ENCODE measurements at regions not wholly inside any gene's neighbourhood (a gene's known extent, or its start where the extent isn't known, plus 50 kb on each side); places are given as distances from the start of the nearest gene placed in this dataset.

DNA sequence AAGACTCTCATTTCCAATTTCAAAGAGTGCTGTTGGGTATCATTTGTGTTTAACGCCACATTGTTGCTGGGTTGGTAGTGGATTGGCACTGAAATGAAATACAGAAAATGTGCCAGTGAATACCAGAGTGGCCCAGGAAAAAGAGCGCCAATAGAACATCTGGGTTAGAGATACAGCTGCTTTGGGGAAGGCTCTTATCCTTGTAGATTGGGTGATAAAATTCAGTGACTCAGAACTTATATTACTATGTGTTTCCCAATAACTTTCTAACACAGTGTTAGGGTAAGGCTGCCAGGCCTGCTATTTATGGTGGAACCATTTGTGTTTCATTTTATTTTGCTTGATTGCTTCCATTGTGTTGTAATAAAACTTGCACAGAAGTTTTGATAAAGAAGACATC, 168.2 kb upstream of the SSTR1 start (continued):
- TF ChIP-seq ETV6 (CRISPR knock-in tag; IDR thresholded peaks at IDR 0.05) (no peak), SMAD4 (CRISPR knock-in tag; IDR thresholded peaks at IDR 0.05) (no peak), SP1 (CRISPR knock-in tag; conservative IDR thresholded peaks at IDR 0.05) (no peak)

DNA sequence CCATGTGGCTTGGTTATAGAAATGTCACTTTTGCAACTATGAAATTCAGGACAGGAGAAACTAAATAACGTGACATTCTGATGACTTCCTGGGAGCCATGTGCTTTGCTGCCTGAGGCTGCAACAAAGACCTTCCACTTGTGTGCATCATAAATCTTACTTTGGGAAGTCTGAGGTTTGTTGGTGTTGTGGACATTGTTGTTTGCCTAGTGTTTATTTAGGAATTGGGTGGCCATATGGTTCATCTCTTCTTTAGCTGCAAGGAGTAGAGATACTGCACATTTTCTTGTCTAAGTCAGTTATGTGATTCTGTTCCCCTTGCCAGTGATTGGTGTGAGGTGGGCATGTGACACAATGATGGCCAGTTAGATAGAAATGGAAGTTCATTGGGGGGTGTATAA, 167.3 kb upstream of the SSTR1 start:
- CTCF ChIA-PET = no interaction called here
- Mint-ChIP-seq H3K9me3 (peaks cover 5% of the 10 kb centered on the region), H3K27ac (no peak overlapping the region), H3K36me3 (no peaks in the 10 kb centered on the region), H3K4me3 (no peak overlapping the region), H3K4me1 (peaks cover 8% of the 10 kb centered on the region), H3K27me3 (ENCODE audit: low read depth) (0 out of 2 replicates have a peak, but pooled peaks cover 4% of the 10 kb centered on the region)
- ATAC-seq (no peak), DNase-seq (ENCODE audit: low spot score) (no peak)
- TF ChIP-seq FOXK1 (CRISPR knock-in tag; IDR thresholded peaks at IDR 0.05) (no peak), NFYB (CRISPR knock-in tag; conservative IDR thresholded peaks at IDR 0.05; ENCODE audit: low read depth) (no peak), RORB (CRISPR knock-in tag; IDR thresholded peaks at IDR 0.05) (no peak), SOX15 (CRISPR knock-in tag; IDR thresholded peaks at IDR 0.05) (no peak), TCF7 (CRISPR knock-in tag; IDR thresholded peaks at IDR 0.05; ENCODE audit: low read depth) (no peak), ELF4 (CRISPR knock-in tag; IDR thresholded peaks at IDR 0.05; ENCODE audit: low read depth) (no peak), TEAD1 (CRISPR knock-in tag; IDR thresholded peaks at IDR 0.05) (no peak), ZNF121 (CRISPR knock-in tag; IDR thresholded peaks at IDR 0.05) (no peak), FOXJ3 (CRISPR knock-in tag; IDR thresholded peaks at IDR 0.05; ENCODE audit: borderline replicate concordance) (no peak)
- TF ChIP-seq, protein P1, sequence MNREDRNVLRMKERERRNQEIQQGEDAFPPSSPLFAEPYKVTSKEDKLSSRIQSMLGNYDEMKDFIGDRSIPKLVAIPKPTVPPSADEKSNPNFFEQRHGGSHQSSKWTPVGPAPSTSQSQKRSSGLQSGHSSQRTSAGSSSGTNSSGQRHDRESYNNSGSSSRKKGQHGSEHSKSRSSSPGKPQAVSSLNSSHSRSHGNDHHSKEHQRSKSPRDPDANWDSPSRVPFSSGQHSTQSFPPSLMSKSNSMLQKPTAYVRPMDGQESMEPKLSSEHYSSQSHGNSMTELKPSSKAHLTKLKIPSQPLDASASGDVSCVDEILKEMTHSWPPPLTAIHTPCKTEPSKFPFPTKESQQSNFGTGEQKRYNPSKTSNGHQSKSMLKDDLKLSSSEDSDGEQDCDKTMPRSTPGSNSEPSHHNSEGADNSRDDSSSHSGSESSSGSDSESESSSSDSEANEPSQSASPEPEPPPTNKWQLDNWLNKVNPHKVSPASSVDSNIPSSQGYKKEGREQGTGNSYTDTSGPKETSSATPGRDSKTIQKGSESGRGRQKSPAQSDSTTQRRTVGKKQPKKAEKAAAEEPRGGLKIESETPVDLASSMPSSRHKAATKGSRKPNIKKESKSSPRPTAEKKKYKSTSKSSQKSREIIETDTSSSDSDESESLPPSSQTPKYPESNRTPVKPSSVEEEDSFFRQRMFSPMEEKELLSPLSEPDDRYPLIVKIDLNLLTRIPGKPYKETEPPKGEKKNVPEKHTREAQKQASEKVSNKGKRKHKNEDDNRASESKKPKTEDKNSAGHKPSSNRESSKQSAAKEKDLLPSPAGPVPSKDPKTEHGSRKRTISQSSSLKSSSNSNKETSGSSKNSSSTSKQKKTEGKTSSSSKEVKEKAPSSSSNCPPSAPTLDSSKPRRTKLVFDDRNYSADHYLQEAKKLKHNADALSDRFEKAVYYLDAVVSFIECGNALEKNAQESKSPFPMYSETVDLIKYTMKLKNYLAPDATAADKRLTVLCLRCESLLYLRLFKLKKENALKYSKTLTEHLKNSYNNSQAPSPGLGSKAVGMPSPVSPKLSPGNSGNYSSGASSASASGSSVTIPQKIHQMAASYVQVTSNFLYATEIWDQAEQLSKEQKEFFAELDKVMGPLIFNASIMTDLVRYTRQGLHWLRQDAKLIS (CRISPR knock-in tag; IDR thresholded peaks at IDR 0.05; ENCODE audit: borderline replicate concordance) = no peak
- TF ChIP-seq, protein P2, sequence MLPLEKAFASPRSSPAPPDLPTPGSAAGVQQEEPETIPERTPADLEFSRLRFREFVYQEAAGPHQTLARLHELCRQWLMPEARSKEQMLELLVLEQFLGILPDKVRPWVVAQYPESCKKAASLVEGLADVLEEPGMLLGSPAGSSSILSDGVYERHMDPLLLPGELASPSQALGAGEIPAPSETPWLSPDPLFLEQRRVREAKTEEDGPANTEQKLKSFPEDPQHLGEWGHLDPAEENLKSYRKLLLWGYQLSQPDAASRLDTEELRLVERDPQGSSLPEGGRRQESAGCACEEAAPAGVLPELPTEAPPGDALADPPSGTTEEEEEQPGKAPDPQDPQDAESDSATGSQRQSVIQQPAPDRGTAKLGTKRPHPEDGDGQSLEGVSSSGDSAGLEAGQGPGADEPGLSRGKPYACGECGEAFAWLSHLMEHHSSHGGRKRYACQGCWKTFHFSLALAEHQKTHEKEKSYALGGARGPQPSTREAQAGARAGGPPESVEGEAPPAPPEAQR (CRISPR knock-in tag; IDR thresholded peaks at IDR 0.05) = no peak
- TF ChIP-seq, protein P3, sequence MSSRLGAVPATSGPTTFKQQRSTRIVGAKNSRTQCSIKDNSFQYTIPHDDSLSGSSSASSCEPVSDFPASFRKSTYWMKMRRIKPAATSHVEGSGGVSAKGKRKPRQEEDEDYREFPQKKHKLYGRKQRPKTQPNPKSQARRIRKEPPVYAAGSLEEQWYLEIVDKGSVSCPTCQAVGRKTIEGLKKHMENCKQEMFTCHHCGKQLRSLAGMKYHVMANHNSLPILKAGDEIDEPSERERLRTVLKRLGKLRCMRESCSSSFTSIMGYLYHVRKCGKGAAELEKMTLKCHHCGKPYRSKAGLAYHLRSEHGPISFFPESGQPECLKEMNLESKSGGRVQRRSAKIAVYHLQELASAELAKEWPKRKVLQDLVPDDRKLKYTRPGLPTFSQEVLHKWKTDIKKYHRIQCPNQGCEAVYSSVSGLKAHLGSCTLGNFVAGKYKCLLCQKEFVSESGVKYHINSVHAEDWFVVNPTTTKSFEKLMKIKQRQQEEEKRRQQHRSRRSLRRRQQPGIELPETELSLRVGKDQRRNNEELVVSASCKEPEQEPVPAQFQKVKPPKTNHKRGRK (CRISPR knock-in tag; IDR thresholded peaks at IDR 0.05; ENCODE audit: borderline replicate concordance) = no peak
- TF ChIP-seq, protein P4, sequence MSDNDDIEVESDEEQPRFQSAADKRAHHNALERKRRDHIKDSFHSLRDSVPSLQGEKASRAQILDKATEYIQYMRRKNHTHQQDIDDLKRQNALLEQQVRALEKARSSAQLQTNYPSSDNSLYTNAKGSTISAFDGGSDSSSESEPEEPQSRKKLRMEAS (CRISPR knock-in tag; IDR thresholded peaks at IDR 0.05) = no peak
- TF ChIP-seq, protein P5, sequence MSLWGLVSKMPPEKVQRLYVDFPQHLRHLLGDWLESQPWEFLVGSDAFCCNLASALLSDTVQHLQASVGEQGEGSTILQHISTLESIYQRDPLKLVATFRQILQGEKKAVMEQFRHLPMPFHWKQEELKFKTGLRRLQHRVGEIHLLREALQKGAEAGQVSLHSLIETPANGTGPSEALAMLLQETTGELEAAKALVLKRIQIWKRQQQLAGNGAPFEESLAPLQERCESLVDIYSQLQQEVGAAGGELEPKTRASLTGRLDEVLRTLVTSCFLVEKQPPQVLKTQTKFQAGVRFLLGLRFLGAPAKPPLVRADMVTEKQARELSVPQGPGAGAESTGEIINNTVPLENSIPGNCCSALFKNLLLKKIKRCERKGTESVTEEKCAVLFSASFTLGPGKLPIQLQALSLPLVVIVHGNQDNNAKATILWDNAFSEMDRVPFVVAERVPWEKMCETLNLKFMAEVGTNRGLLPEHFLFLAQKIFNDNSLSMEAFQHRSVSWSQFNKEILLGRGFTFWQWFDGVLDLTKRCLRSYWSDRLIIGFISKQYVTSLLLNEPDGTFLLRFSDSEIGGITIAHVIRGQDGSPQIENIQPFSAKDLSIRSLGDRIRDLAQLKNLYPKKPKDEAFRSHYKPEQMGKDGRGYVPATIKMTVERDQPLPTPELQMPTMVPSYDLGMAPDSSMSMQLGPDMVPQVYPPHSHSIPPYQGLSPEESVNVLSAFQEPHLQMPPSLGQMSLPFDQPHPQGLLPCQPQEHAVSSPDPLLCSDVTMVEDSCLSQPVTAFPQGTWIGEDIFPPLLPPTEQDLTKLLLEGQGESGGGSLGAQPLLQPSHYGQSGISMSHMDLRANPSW (CRISPR knock-in tag; conservative IDR thresholded peaks at IDR 0.05; ENCODE audit: low read depth) = no peak
- POLR2A ChIA-PET = no interaction called here

Data from WTC11 (cell line).